GM12878 (cell line): ENCODE measurements at regions not wholly inside any gene's neighbourhood (a gene's known extent, or its start where the extent isn't known, plus 50 kb on each side); places are given as distances from the start of the nearest gene placed in this dataset.

ENCODE experiments used
- ATAC-seq: fragments of 200-7000 bp; cut with Tn5 transposase; 3 replicates; pipeline ENCODE4 v1.9.1; 2020; ENCODE audit warnings: mild to moderate bottlenecking, moderate library complexity
- BruUV-seq: library from RNA; stranded (reverse); fragments of 400-500 nt; replicated peaks from 2 replicates; lab custom pipeline; 2021; lab: Mats Ljungman, UMichigan
- CTCF ChIA-PET: fragments of 300-600 bp; sonication (Branson Sonifier 250); formaldehyde crosslinking; extraction: SDS; loops from one replicate; lab custom pipeline; 2021; ENCODE audit warnings: inconsistent platforms; lab: Yijun Ruan, JAX
- POLR2A ChIA-PET: fragments of 350-600 bp; formaldehyde crosslinking; extraction: SDS; loops from one replicate; lab custom pipeline; 2021; ENCODE audit warnings: inconsistent platforms; lab: Charles Lee
- RAD21 ChIA-PET: fragments of 300-600 bp; sonication (Branson Sonifier 250); formaldehyde crosslinking; loops from one replicate; lab custom pipeline; 2023; ENCODE audit warnings: antibody characterized with exemption; ENCODE audit not compliant: unreplicated experiment; lab: Charles Lee
- SMC1A ChIA-PET: fragments of 300-600 bp; sonication (Branson Sonifier 250); formaldehyde crosslinking; loops from one replicate; lab custom pipeline; 2023; ENCODE audit not compliant: unreplicated experiment, uncharacterized antibody; lab: Charles Lee
- DNase-seq: peaks from one replicate; pipeline ENCODE4 v3.0.0-alpha.2; 2011; ENCODE audit warnings: low read depth, low spot score
- FAIRE-seq: peaks from 3 replicates; lab custom pipeline; 2011; peaks lifted over from hg19 to GRCh38; lab: Jason Lieb, UNC
- H2AFZ ChIP-seq: 2 replicates; pipeline ENCODE4 v1.6.0; 2011; ENCODE audit warnings: low read depth, low read length, control low read depth; ENCODE audit not compliant: control insufficient read depth
- H3K27ac ChIP-seq: 2 replicates; pipeline ENCODE4 v1.5.1; 2011; ENCODE audit warnings: control low read depth; ENCODE audit not compliant: control insufficient read depth, insufficient read depth
- H3K27me3 ChIP-seq, 2 experiments: replicated peaks in 1 of 2; 2 replicates each; pipeline versions ENCODE4 v1.6.0 to v1.6.1; 2011; ENCODE audit warnings: low read length in 1 of 2; ENCODE audit not compliant: control insufficient read depth in 2 of 2, insufficient read depth in 2 of 2
- H3K36me3 ChIP-seq, 2 experiments: 2 replicates each; pipeline ENCODE4 v1.5.1; 2011; ENCODE audit warnings: low read length in 1 of 2; ENCODE audit not compliant: control insufficient read depth in 2 of 2, insufficient read depth in 2 of 2
- H3K4me1 ChIP-seq: 2 replicates; pipeline ENCODE4 v1.6.1; 2011; ENCODE audit warnings: mild to moderate bottlenecking, low read length, moderate library complexity, mixed read lengths; ENCODE audit not compliant: control insufficient read depth, insufficient read depth
- H3K4me2 ChIP-seq: 2 replicates; pipeline ENCODE4 v1.6.0; 2011; ENCODE audit warnings: control low read depth; ENCODE audit not compliant: control insufficient read depth, insufficient read depth
- H3K4me3 ChIP-seq: fragments of 200-600 bp; sonication (generic); 2 replicates; pipeline ENCODE4 v1.5.1; 2016
- H3K79me2 ChIP-seq: 2 replicates; pipeline ENCODE4 v1.6.0; 2011; ENCODE audit warnings: low read length; ENCODE audit not compliant: control insufficient read depth, insufficient read depth
- H3K9ac ChIP-seq: 2 replicates; pipeline ENCODE4 v1.8.0; 2011; ENCODE audit warnings: low read length, control low read depth, mixed read lengths; ENCODE audit not compliant: control insufficient read depth, insufficient read depth
- H3K9me3 ChIP-seq: replicated peaks from 3 replicates; pipeline ENCODE4 v1.5.1; 2011; ENCODE audit warnings: mild to moderate bottlenecking, low read length; ENCODE audit not compliant: control insufficient read depth, insufficient read depth
- H4K20me1 ChIP-seq: 2 replicates; pipeline ENCODE4 v1.6.0; 2011; ENCODE audit not compliant: control insufficient read depth, insufficient read depth
- ATF7 ChIP-seq: fragments of 450-650 bp; IDR thresholded peaks from 2 replicates; pipeline ENCODE4 v1.6.1; 2016; ENCODE audit warnings: low read depth, mild to moderate bottlenecking
- CHD2 ChIP-seq: IDR thresholded peaks from 2 replicates; pipeline ENCODE4 v1.6.1; 2011; ENCODE audit warnings: low read depth, low read length, improper control_type of control experiment, borderline replicate concordance
- E2F4 ChIP-seq: IDR thresholded peaks from 2 replicates; pipeline ENCODE4 v1.6.1; 2012; ENCODE audit warnings: low read depth, low read length, improper control_type of control experiment
- EED ChIP-seq: sonication (generic); IDR thresholded peaks from 2 replicates; pipeline ENCODE4 v1.6.1; 2016; ENCODE audit warnings: antibody characterized with exemption, low read depth
- PML ChIP-seq: IDR thresholded peaks from 2 replicates; pipeline ENCODE4 v1.6.1; 2012; ENCODE audit warnings: low read length, inconsistent platforms
- RUNX3 ChIP-seq: IDR thresholded peaks from 2 replicates; pipeline ENCODE4 v1.6.1; 2012; ENCODE audit warnings: low read length, inconsistent platforms
- TARDBP ChIP-seq: IDR thresholded peaks from 2 replicates; pipeline ENCODE4 v1.6.1; 2016; ENCODE audit warnings: borderline replicate concordance
- ZNF274 ChIP-seq: IDR thresholded peaks from one replicate; pipeline ENCODE4 v1.8.0; 2011; ENCODE audit not compliant: insufficient read length, insufficient read depth
- in situ Hi-C: fragments of 300-500 bp; cut with MboI; formaldehyde crosslinking; loops from 9 replicates; pipeline ENCODE4 v1.14.3; 2018; ENCODE audit warnings: mixed read lengths
- intact Hi-C: fragments of 100-400 bp; cut with micrococcal nuclease; formaldehyde crosslinking; loops from one replicate; pipeline ENCODE4 v1.14.2; 2022; ENCODE audit not compliant: unreplicated experiment
- TF ChIP-seq, protein P1 (sequence below): IDR thresholded peaks from 2 replicates; pipeline ENCODE4 v1.6.1; 2012; ENCODE audit warnings: low read length, inconsistent platforms
- TF ChIP-seq, protein P2 (sequence below): fragments of 450-650 bp; IDR thresholded peaks from 2 replicates; pipeline ENCODE4 v1.6.1; 2016; ENCODE audit warnings: mild to moderate bottlenecking

DNA sequence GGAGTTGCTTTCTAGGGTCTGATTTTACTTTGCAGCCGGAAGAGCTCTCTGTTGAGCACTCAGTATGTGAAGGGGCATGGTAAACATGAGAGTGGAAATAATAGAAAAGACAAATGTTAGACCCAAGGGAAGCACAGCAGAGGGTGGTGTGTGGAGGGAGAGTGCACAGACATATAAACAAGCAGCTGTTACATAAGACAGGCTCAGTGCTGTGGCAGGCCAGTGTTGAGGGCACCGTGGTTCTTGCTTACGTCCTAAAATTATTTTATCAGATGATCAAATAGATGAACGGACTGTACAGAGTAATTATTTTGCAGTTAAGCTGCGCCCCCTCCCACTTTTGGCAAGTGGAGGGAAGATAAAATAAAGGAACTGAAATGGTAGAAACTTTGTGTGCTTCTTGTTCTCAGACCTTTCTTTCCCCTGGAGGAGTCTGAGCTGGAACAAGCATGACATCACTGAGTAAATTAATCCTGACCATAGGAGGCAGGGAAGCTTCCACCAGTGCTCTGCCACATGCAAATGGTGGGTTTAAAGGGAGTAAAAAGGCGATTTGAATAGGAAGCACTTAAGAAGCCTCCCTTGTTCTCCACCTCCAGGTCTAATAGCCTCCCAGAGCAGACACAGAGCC is 205.6 kb downstream of the IL20RB start (continued):
- TF ChIP-seq, protein P1, sequence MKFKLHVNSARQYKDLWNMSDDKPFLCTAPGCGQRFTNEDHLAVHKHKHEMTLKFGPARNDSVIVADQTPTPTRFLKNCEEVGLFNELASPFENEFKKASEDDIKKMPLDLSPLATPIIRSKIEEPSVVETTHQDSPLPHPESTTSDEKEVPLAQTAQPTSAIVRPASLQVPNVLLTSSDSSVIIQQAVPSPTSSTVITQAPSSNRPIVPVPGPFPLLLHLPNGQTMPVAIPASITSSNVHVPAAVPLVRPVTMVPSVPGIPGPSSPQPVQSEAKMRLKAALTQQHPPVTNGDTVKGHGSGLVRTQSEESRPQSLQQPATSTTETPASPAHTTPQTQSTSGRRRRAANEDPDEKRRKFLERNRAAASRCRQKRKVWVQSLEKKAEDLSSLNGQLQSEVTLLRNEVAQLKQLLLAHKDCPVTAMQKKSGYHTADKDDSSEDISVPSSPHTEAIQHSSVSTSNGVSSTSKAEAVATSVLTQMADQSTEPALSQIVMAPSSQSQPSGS: no peak
- TF ChIP-seq CHD2: no peak
- TF ChIP-seq, protein P2, sequence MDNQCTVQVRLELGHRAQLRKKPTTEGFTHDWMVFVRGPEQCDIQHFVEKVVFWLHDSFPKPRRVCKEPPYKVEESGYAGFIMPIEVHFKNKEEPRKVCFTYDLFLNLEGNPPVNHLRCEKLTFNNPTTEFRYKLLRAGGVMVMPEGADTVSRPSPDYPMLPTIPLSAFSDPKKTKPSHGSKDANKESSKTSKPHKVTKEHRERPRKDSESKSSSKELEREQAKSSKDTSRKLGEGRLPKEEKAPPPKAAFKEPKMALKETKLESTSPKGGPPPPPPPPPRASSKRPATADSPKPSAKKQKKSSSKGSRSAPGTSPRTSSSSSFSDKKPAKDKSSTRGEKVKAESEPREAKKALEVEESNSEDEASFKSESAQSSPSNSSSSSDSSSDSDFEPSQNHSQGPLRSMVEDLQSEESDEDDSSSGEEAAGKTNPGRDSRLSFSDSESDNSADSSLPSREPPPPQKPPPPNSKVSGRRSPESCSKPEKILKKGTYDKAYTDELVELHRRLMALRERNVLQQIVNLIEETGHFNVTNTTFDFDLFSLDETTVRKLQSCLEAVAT: no peak

DNA sequence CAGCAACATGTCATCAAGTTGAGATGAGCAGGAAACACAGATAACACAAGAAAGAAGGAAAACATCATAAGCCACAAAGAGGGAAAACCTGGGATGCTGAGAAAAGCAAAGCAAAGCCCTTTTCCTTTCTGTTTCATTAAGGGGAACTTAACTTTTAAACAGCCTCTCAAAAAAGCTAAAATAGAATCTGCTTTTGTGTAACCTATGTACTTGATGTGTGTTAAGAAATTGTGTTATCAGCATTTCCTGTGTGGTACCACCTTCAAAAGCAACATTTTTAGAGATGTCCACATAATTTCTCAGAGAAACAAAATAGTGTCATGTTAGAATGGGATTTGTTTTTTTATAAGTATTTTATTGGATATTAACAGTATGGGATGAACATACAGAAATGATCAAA is 206.2 kb downstream of the IL20RB start:
- no peaks in the 10 kb centered on the region for H4K20me1 ChIP-seq
- CTCF ChIA-PET: interaction anchor here (1.7 kb wide), 1 partner anchor 16 kb away, joined by 3 read pairs; no protein-coding TSS in a partner anchor
- H3K79me2 ChIP-seq: no peaks in the 10 kb centered on the region
- peak overlapping the region; percentile 28; the same call in 1 of the 2 replicates for H3K4me3 ChIP-seq
- POLR2A ChIA-PET: no interaction called here
- RAD21 ChIA-PET: no interaction called here
- in situ Hi-C loops: no loop called here
- H3K4me2 ChIP-seq: peak overlapping the region; percentile 74
- no peaks in the 10 kb centered on the region for H3K36me3 ChIP-seq
- no peak overlapping the region; the same call in 1 of the 2 replicates for H3K9ac ChIP-seq
- ATAC-seq: no peak
- no TSS peak for BruUV-seq
- peaks cover 9% of the 10 kb centered on the region for H3K4me1 ChIP-seq
- H2AFZ ChIP-seq: peak overlapping the region; percentile 83
- H3K27ac ChIP-seq: peak overlapping the region; percentile 40
- TF ChIP-seq E2F4: no peak
- TF ChIP-seq TARDBP: no peak
- TF ChIP-seq ZNF274: no peak
- TF ChIP-seq EED: 0 out of 2 replicates have a peak, but pooled peaks have one; percentile 6
- TF ChIP-seq RUNX3: no peak
- TF ChIP-seq PML: no peak
- no peak for TF ChIP-seq ATF7
- TF ChIP-seq, all 136 proteins: peak for 1
- intact Hi-C loops: no loop called here
- no peak for FAIRE-seq
- H3K9me3 ChIP-seq: no peaks in the 10 kb centered on the region
- no peaks in the 10 kb centered on the region for H3K27me3 ChIP-seq
- SMC1A ChIA-PET: interaction anchor here (0.7 kb wide), 1 partner anchor 53 kb away, joined by 3 read pairs; no protein-coding TSS in a partner anchor
- DNase-seq: no peak
